Activated T-cell treated with anti-CD3 and anti-CD28 coated beads, Interleukin-2, amount 50 U/mL, for 1 hour (primary cell): ENCODE measurements at regions not wholly inside any gene's neighbourhood (a gene's known extent, or its start where the extent isn't known, plus 50 kb on each side); places are given as distances from the start of the nearest gene placed in this dataset.

ENCODE experiments used
- DNase-seq: peaks from one replicate; pipeline ENCODE4 v3.0.0-alpha.2; 2020

- no peak for DNase-seq
Measured at GRCh38 chr11:122521626-122522025, 133.9 kb upstream of the UBASH3B start.

GRCh38 chr11:122517403-122518379, 137.8 kb upstream of the UBASH3B start:
- DNase-seq, result no peak

GRCh38 chr11:122516686-122517085, 138.8 kb upstream of the UBASH3B start:
- no peak for DNase-seq

- DNase-seq, result no peak
Measured at GRCh38 chr11:122513997-122514396, 141.5 kb upstream of the UBASH3B start.

GRCh38 chr11:122513328-122513727, 142.2 kb upstream of the UBASH3B start:
- no peak for DNase-seq

- DNase-seq, result no peak
Measured at GRCh38 chr11:122512688-122513087, 142.8 kb upstream of the UBASH3B start.

GRCh38 chr11:122509899-122510298, 145.6 kb upstream of the UBASH3B start:
- DNase-seq, result no peak

- no peak for DNase-seq
Measured at GRCh38 chr11:122509091-122509490, 146.4 kb upstream of the UBASH3B start.

GRCh38 chr11:122505304-122506006, 150.1 kb upstream of the UBASH3B start:
- DNase-seq, result peak; percentile 35

GRCh38 chr11:122494221-122494620, 161.3 kb upstream of the UBASH3B start:
- no peak for DNase-seq

GRCh38 chr11:122491509-122491908, 164.0 kb upstream of the UBASH3B start:
- no peak for DNase-seq

- no peak for DNase-seq
Measured at GRCh38 chr11:122488892-122489706, 166.4 kb upstream of the UBASH3B start.

GRCh38 chr11:122487669-122488068, 167.9 kb upstream of the UBASH3B start:
- no peak for DNase-seq

- DNase-seq, result no peak
Measured at GRCh38 chr11:122486793-122487495, 168.6 kb upstream of the UBASH3B start.

GRCh38 chr11:122478986-122479385, 176.5 kb upstream of the UBASH3B start:
- DNase-seq, result no peak

GRCh38 chr11:122468965-122469364, 186.6 kb upstream of the UBASH3B start:
- no peak for DNase-seq

GRCh38 chr11:122463530-122463929, 192.0 kb upstream of the UBASH3B start:
- no peak for DNase-seq

- no peak for DNase-seq
Measured at GRCh38 chr11:122459064-122459463, 196.5 kb upstream of the UBASH3B start.

GRCh38 chr11:122453586-122453985, 201.9 kb upstream of the UBASH3B start:
- DNase-seq, result no peak

GRCh38 chr11:122451911-122452310, 203.6 kb upstream of the UBASH3B start:
- no peak for DNase-seq

- no peak for DNase-seq
Measured at GRCh38 chr11:122441666-122442035, 213.9 kb upstream of the UBASH3B start.
